Activated naive CD4-positive, alpha-beta T cell treated with anti-CD3 and anti-CD28 coated beads, Interleukin-2, amount 50 U/mL, for 24 hours (primary cell): ENCODE measurements at regions not wholly inside any gene's neighbourhood (a gene's known extent, or its start where the extent isn't known, plus 50 kb on each side); places are given as distances from the start of the nearest gene placed in this dataset.

Experiments
- H3K27ac Mint-ChIP-seq: one replicate; pipeline ENCODE4 v1.8.0; 2021; ENCODE audit warnings: mild to moderate bottlenecking, mixed read lengths
- H3K27me3 Mint-ChIP-seq: one replicate; pipeline ENCODE4 v1.8.0; 2021; ENCODE audit warnings: mixed read lengths
- H3K36me3 Mint-ChIP-seq: one replicate; pipeline ENCODE4 v1.8.0; 2021; ENCODE audit warnings: mixed read lengths
- H3K4me1 Mint-ChIP-seq: one replicate; pipeline ENCODE4 v1.8.0; 2021; ENCODE audit warnings: mixed read lengths
- H3K4me3 Mint-ChIP-seq: one replicate; pipeline ENCODE4 v1.8.0; 2021; ENCODE audit warnings: mild to moderate bottlenecking, mixed read lengths
- H3K9me3 Mint-ChIP-seq: one replicate; pipeline ENCODE4 v1.8.0; 2021; ENCODE audit warnings: mixed read lengths

- no peak overlapping the region for H3K4me3 Mint-ChIP-seq
- no peaks in the 10 kb centered on the region for H3K9me3 Mint-ChIP-seq
- H3K27ac Mint-ChIP-seq = no peak overlapping the region
- no peaks in the 10 kb centered on the region for H3K36me3 Mint-ChIP-seq
- H3K4me1 Mint-ChIP-seq = no peaks in the 10 kb centered on the region
- peaks cover 6% of the 10 kb centered on the region for H3K27me3 Mint-ChIP-seq
These were observed 87.0 kb upstream of the MAF start for GRCh38 chr16:79687249-79688130.

- Mint-ChIP-seq H3K4me3 (no peak overlapping the region), H3K9me3 (no peaks in the 10 kb centered on the region), H3K4me1 (no peaks in the 10 kb centered on the region), H3K27me3 (peaks cover 6% of the 10 kb centered on the region), H3K36me3 (no peaks in the 10 kb centered on the region), H3K27ac (no peak overlapping the region)
These were observed 85.3 kb upstream of the MAF start for GRCh38 chr16:79685871-79686270.

GRCh38 chr16:79679334-79679733, 78.8 kb upstream of the MAF start:
- Mint-ChIP-seq H3K36me3 (no peaks in the 10 kb centered on the region), H3K27me3 (no peaks in the 10 kb centered on the region), H3K4me1 (no peaks in the 10 kb centered on the region), H3K9me3 (no peaks in the 10 kb centered on the region), H3K27ac (no peak overlapping the region), H3K4me3 (no peak overlapping the region)

- no peaks in the 10 kb centered on the region for H3K36me3 Mint-ChIP-seq
- no peak overlapping the region for H3K4me3 Mint-ChIP-seq
- H3K4me1 Mint-ChIP-seq = no peaks in the 10 kb centered on the region
- H3K27me3 Mint-ChIP-seq = no peaks in the 10 kb centered on the region
- no peak overlapping the region for H3K27ac Mint-ChIP-seq
- no peaks in the 10 kb centered on the region for H3K9me3 Mint-ChIP-seq
These were observed 77.4 kb upstream of the MAF start for GRCh38 chr16:79677799-79678530.

GRCh38 chr16:79673635-79674034, 73.1 kb upstream of the MAF start:
- Mint-ChIP-seq H3K27me3 (no peaks in the 10 kb centered on the region), H3K9me3 (peaks cover 15% of the 10 kb centered on the region)

GRCh38 chr16:79672524-79672923, 72.0 kb upstream of the MAF start:
- Mint-ChIP-seq H3K36me3 (no peaks in the 10 kb centered on the region), H3K4me1 (no peaks in the 10 kb centered on the region), H3K27ac (no peak overlapping the region)

More at GRCh38 chr16:79673635-79674034, 73.1 kb upstream of the MAF start:
- no peaks in the 10 kb centered on the region for H3K36me3 Mint-ChIP-seq
- H3K4me3 Mint-ChIP-seq = no peak overlapping the region
- H3K27ac Mint-ChIP-seq = no peak overlapping the region
- H3K4me1 Mint-ChIP-seq = no peaks in the 10 kb centered on the region

GRCh38 chr16:79668502-79668901, 68.0 kb upstream of the MAF start:
- Mint-ChIP-seq H3K36me3 (no peaks in the 10 kb centered on the region), H3K4me3 (no peak overlapping the region), H3K27me3 (peaks cover 3% of the 10 kb centered on the region), H3K9me3 (peaks cover 15% of the 10 kb centered on the region), H3K4me1 (no peaks in the 10 kb centered on the region), H3K27ac (no peak overlapping the region)

More at GRCh38 chr16:79672524-79672923, 72.0 kb upstream of the MAF start:
- no peaks in the 10 kb centered on the region for H3K27me3 Mint-ChIP-seq
- no peak overlapping the region for H3K4me3 Mint-ChIP-seq
- H3K9me3 Mint-ChIP-seq = peaks cover 15% of the 10 kb centered on the region

GRCh38 chr16:79665970-79666369, 65.4 kb upstream of the MAF start:
- Mint-ChIP-seq H3K27me3 (peaks cover 3% of the 10 kb centered on the region), H3K9me3 (peaks cover 15% of the 10 kb centered on the region), H3K27ac (no peak overlapping the region), H3K36me3 (no peaks in the 10 kb centered on the region), H3K4me1 (no peaks in the 10 kb centered on the region), H3K4me3 (no peak overlapping the region)

GRCh38 chr16:79664407-79664806, 63.9 kb upstream of the MAF start:
- Mint-ChIP-seq H3K36me3 (no peaks in the 10 kb centered on the region), H3K27me3 (peaks cover 3% of the 10 kb centered on the region), H3K27ac (no peak overlapping the region), H3K9me3 (peaks cover 6% of the 10 kb centered on the region), H3K4me3 (no peak overlapping the region), H3K4me1 (no peaks in the 10 kb centered on the region)

GRCh38 chr16:79662669-79663313, 62.3 kb upstream of the MAF start:
- Mint-ChIP-seq H3K4me1 (no peaks in the 10 kb centered on the region), H3K27ac (no peak overlapping the region), H3K9me3 (no peaks in the 10 kb centered on the region), H3K36me3 (no peaks in the 10 kb centered on the region), H3K27me3 (peaks cover 3% of the 10 kb centered on the region), H3K4me3 (no peak overlapping the region)

- Mint-ChIP-seq H3K4me3 (no peak overlapping the region), H3K27ac (no peak overlapping the region), H3K27me3 (peaks cover 3% of the 10 kb centered on the region), H3K4me1 (no peaks in the 10 kb centered on the region), H3K9me3 (no peaks in the 10 kb centered on the region), H3K36me3 (no peaks in the 10 kb centered on the region)
These were observed 61.6 kb upstream of the MAF start for GRCh38 chr16:79662122-79662521.

- H3K27me3 Mint-ChIP-seq = peaks cover 3% of the 10 kb centered on the region
- H3K4me3 Mint-ChIP-seq = no peak overlapping the region
- H3K4me1 Mint-ChIP-seq = no peaks in the 10 kb centered on the region
- no peaks in the 10 kb centered on the region for H3K9me3 Mint-ChIP-seq
- H3K27ac Mint-ChIP-seq = no peak overlapping the region
- H3K36me3 Mint-ChIP-seq = no peaks in the 10 kb centered on the region
These were observed 61.0 kb upstream of the MAF start for GRCh38 chr16:79661578-79661977.

GRCh38 chr16:79659344-79659743, 58.8 kb upstream of the MAF start:
- H3K36me3 Mint-ChIP-seq = no peaks in the 10 kb centered on the region
- H3K4me3 Mint-ChIP-seq = no peak overlapping the region
- no peaks in the 10 kb centered on the region for H3K4me1 Mint-ChIP-seq
- no peak overlapping the region for H3K27ac Mint-ChIP-seq
- no peaks in the 10 kb centered on the region for H3K27me3 Mint-ChIP-seq
- H3K9me3 Mint-ChIP-seq = no peaks in the 10 kb centered on the region

- Mint-ChIP-seq H3K36me3 (no peaks in the 10 kb centered on the region), H3K27me3 (no peaks in the 10 kb centered on the region), H3K9me3 (no peaks in the 10 kb centered on the region), H3K4me3 (no peak overlapping the region), H3K4me1 (no peaks in the 10 kb centered on the region), H3K27ac (no peak overlapping the region)
These were observed 57.9 kb upstream of the MAF start for GRCh38 chr16:79658301-79659033.

GRCh38 chr16:79656553-79657115, 56.1 kb upstream of the MAF start:
- H3K4me1 Mint-ChIP-seq = no peaks in the 10 kb centered on the region
- no peak overlapping the region for H3K27ac Mint-ChIP-seq
- no peaks in the 10 kb centered on the region for H3K27me3 Mint-ChIP-seq
- H3K36me3 Mint-ChIP-seq = no peaks in the 10 kb centered on the region
- no peaks in the 10 kb centered on the region for H3K9me3 Mint-ChIP-seq
- H3K4me3 Mint-ChIP-seq = no peak overlapping the region
